GM19455 (cell line): ENCODE measurements at regions not wholly inside any gene's neighbourhood (a gene's known extent, or its start where the extent isn't known, plus 50 kb on each side); places are given as distances from the start of the nearest gene placed in this dataset.
"Not testable (repeated sequence)": the region's sequence is repeated elsewhere in the genome, so short reads cannot be mapped to it uniquely, and the experiment has no call there.

ENCODE experiments used
- ATAC-seq: cut with Tn5 transposase; IDR thresholded peaks from one replicate; pipeline ENCODE4 v1.9.1; 2021; ENCODE audit not compliant: unreplicated experiment

- ATAC-seq = no peak
Measured at GRCh38 chr10:2387672-2388071, 650.3 kb upstream of the ADARB2 start.

- no peak for ATAC-seq
Measured at GRCh38 chr10:2387261-2387660, 649.9 kb upstream of the ADARB2 start.

- ATAC-seq = no peak
Measured at GRCh38 chr10:2380218-2380617, 642.9 kb upstream of the ADARB2 start.

GRCh38 chr10:2367083-2367482 lies 629.8 kb upstream of the ADARB2 start:
- ATAC-seq = no peak

GRCh38 chr10:2366264-2366931 lies 629.1 kb upstream of the ADARB2 start:
- ATAC-seq = no peak

GRCh38 chr10:2362331-2362730 lies 625.0 kb upstream of the ADARB2 start:
- ATAC-seq = no peak

GRCh38 chr10:2358586-2358985 lies 621.3 kb upstream of the ADARB2 start:
- no peak for ATAC-seq

- ATAC-seq = no peak
Measured at GRCh38 chr10:2356670-2357069, 619.3 kb upstream of the ADARB2 start.

GRCh38 chr10:2351566-2351965 lies 614.2 kb upstream of the ADARB2 start:
- ATAC-seq = no peak

- ATAC-seq = no peak
Measured at GRCh38 chr10:2342206-2342605, 604.9 kb upstream of the ADARB2 start.

GRCh38 chr10:2340831-2341647 lies 603.7 kb upstream of the ADARB2 start:
- no peak for ATAC-seq

- ATAC-seq = no peak
Measured at GRCh38 chr10:2335626-2336025, 598.3 kb upstream of the ADARB2 start.

GRCh38 chr10:2334575-2334974 lies 597.2 kb upstream of the ADARB2 start:
- ATAC-seq = no peak

- no peak for ATAC-seq
Measured at GRCh38 chr10:2329082-2329481, 591.8 kb upstream of the ADARB2 start.

- ATAC-seq = no peak
Measured at GRCh38 chr10:2326411-2326810, 589.1 kb upstream of the ADARB2 start.

GRCh38 chr10:2315045-2315485 lies 577.7 kb upstream of the ADARB2 start:
- ATAC-seq = not testable (repeated sequence)

- no peak for ATAC-seq
Measured at GRCh38 chr10:2306081-2306480, 568.8 kb upstream of the ADARB2 start.

GRCh38 chr10:2303169-2303568 lies 565.8 kb upstream of the ADARB2 start:
- no peak for ATAC-seq

GRCh38 chr10:2301227-2301626 lies 563.9 kb upstream of the ADARB2 start:
- ATAC-seq = no peak

- ATAC-seq = no peak
Measured at GRCh38 chr10:2300231-2300630, 562.9 kb upstream of the ADARB2 start.

GRCh38 chr10:2296179-2296891 lies 559.0 kb upstream of the ADARB2 start:
- ATAC-seq = no peak

- ATAC-seq = no peak
Measured at GRCh38 chr10:2294739-2295138, 557.4 kb upstream of the ADARB2 start.
